ENCODE measurements at regions not wholly inside any gene's neighbourhood (a gene's known extent, or its start where the extent isn't known, plus 50 kb on each side); places are given as distances from the start of the nearest gene placed in this dataset.

- no peak for TF ChIP-seq CHD7 (IDR thresholded peaks at IDR 0.05; ENCODE audit: insufficient replicate concordance, low read length)
- TF ChIP-seq TAF7 (optimal IDR thresholded peaks at IDR 0.05; ENCODE audit: borderline replicate concordance, low read depth, low read length), result no peak
- no peak for TF ChIP-seq EZH2 (IDR thresholded peaks at IDR 0.05; ENCODE audit: low read depth, low read length, severe bottlenecking)
- TF ChIP-seq YY1 (IDR thresholded peaks at IDR 0.05; ENCODE audit: low read depth, low read length), result no peak
- no peak for TF ChIP-seq EGR1 (IDR thresholded peaks at IDR 0.05; ENCODE audit: borderline replicate concordance, low read depth, low read length)
- TF ChIP-seq MAFK (IDR thresholded peaks at IDR 0.05; ENCODE audit: low read depth, low read length), result no peak
- TF ChIP-seq PHF8 (conservative IDR thresholded peaks at IDR 0.05; ENCODE audit: low read depth, low read length), result no peak
- TF ChIP-seq POLR2A (IDR thresholded peaks at IDR 0.05; ENCODE audit: control extremely low read depth in 1 of 2, low read depth in 2 of 2, low read length in 2 of 2), result no peak
- TF ChIP-seq SP4 (IDR thresholded peaks at IDR 0.05; ENCODE audit: low read length), result no peak
- no peak for TF ChIP-seq BACH1 (IDR thresholded peaks at IDR 0.05; ENCODE audit: low read length)
Observed at GRCh38 chr3:88618021-88618645, 468.4 kb downstream of the C3orf38 start (continued).

Data from H1 (cell line).